NB4 (cell line): ENCODE measurements at regions not wholly inside any gene's neighbourhood (a gene's known extent, or its start where the extent isn't known, plus 50 kb on each side); places are given as distances from the start of the nearest gene placed in this dataset.
A peak's percentile ranks its signal among the peaks of the same experiment; 100 is the strongest.

Experiments used
- DNase-seq: peaks from one replicate; pipeline ENCODE4 v3.0.0; 2010; ENCODE audit warnings: low read depth
- H3K4me3 ChIP-seq: one replicate; pipeline ENCODE4 v1.5.1; 2011; ENCODE audit warnings: mild to moderate bottlenecking, low read depth, low read length, moderate library complexity
- MYC ChIP-seq: IDR thresholded peaks from 2 replicates; pipeline ENCODE4 v1.6.1; 2011; ENCODE audit warnings: low read depth, low read length
- POLR2A ChIP-seq: IDR thresholded peaks from 2 replicates; pipeline ENCODE4 v1.6.1; 2011; ENCODE audit warnings: mild to moderate bottlenecking; ENCODE audit not compliant: insufficient read length; ENCODE audit errors: extremely low read depth
- TF ChIP-seq, protein P1 (sequence below): IDR thresholded peaks from 2 replicates; pipeline ENCODE4 v1.6.1; 2011; ENCODE audit warnings: low read depth, low read length
- TF ChIP-seq, protein P2 (sequence below): IDR thresholded peaks from one replicate; pipeline ENCODE4 v1.5.1; 2012; ENCODE audit warnings: low read depth, low read length

DNA sequence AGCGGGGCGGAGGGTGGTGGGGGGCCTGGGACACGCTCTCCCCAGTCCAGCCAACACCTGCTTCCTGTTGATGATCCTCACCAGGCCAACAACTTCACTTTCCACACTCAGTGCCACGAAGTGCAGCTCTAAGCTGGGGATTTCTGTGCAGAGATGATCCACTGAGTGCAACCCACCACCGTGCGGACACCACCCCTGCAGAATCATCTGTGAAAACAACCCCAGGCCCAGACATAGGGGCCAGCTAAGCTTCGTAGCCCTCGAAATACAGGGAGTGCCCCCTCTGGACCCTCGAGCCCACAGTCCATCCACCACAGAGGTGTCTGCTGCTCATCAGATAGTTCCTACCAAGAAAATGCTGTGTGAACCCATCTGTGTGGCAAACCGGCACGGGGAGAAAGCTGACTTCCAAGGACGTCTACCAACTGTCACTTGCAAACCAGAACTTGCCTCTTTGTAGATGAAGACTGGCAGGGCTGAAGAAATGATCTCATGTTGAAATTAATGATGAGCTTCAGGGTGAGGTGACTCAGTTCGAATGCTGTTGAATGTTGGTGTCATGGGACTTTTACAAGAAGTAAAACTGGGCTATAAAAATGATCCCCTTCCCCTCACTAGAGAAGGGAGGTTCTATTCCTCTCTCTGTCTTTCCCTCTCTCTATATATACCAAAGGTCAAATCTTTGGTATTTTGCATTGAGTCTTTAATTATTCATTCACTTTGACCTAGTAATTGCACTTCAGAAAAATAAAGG lies 73.4 kb downstream of the MYEOV start:
- no peak overlapping the region for H3K4me3 ChIP-seq
- peak; percentile 49 for DNase-seq
- TF ChIP-seq, protein P1, sequence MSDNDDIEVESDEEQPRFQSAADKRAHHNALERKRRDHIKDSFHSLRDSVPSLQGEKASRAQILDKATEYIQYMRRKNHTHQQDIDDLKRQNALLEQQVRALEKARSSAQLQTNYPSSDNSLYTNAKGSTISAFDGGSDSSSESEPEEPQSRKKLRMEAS = no peak
- TF ChIP-seq MYC (0 out of 2 replicates have a peak, but pooled peaks have one; percentile 20), POLR2A (no peak)
- TF ChIP-seq, protein P2, sequence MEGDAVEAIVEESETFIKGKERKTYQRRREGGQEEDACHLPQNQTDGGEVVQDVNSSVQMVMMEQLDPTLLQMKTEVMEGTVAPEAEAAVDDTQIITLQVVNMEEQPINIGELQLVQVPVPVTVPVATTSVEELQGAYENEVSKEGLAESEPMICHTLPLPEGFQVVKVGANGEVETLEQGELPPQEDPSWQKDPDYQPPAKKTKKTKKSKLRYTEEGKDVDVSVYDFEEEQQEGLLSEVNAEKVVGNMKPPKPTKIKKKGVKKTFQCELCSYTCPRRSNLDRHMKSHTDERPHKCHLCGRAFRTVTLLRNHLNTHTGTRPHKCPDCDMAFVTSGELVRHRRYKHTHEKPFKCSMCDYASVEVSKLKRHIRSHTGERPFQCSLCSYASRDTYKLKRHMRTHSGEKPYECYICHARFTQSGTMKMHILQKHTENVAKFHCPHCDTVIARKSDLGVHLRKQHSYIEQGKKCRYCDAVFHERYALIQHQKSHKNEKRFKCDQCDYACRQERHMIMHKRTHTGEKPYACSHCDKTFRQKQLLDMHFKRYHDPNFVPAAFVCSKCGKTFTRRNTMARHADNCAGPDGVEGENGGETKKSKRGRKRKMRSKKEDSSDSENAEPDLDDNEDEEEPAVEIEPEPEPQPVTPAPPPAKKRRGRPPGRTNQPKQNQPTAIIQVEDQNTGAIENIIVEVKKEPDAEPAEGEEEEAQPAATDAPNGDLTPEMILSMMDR = no peak

DNA sequence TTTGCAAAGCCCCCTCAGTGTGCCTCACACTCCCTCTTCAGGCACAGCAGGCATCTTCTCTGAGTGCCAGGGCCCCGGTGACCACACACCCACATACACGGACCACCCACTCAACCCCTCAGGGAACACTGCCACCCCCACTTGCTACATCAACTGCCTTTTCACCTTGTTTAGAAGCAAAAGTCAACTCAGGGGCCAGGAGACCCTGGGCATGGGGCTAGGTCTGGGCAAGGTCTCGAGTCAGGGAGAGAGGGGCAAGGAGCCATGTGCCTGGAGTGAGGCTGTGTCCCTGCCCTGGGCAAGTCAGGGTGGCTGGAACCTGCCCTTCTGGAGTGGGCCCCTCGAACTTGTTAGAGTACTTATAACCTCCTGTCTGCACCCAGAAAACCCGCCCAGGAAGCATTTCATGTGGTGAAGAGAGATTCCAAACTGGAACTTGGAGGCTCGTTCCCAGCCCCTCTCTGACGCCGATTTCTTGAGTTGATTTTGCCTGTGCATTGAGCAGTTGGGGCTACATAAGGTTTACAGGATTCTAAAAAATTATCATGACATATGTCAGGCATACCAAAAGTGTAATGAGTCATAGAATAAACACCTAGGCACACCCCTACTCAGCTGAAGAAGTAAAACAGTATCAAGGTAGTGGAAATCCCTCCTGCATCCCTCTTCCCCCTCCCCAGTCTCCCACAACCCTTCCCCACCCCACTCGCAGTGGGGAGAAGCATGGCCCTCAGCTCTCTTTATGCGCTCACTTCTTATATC lies 74.3 kb downstream of the MYEOV start:
- TF ChIP-seq POLR2A (no peak), MYC (no peak)
- TF ChIP-seq, protein P1 = no peak
- TF ChIP-seq, protein P2 = no peak
- no peak for DNase-seq
- H3K4me3 ChIP-seq = no peak overlapping the region

DNA sequence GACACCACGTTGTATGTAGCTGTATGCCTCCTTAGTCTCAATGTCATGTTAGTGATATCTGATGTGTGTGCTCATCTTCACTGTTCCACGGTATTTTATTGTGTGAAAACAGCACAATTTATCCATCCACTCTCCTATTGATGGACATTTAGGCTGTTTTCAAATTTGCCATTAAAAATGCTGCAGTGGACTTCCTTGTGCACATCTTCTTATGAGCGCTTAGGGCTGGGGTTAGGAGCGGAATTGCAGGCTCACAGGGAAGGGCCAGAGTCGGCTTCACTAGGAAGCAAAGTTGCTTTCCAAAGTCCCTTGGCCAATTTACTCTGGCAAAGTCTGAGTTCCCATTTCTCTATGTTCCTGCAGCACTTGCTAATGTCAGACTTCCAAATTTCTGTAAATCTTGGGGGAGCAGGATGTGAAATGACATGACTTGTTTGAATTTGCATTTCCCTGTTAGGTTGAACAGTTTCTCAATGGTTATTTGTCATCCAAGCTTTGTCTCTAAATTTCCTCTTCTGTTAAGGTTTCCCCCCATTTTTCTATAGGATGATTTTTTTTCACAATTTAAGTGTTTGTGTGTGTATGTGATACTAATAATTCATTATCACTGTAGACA lies 75.4 kb downstream of the MYEOV start:
- TF ChIP-seq, protein P1 = no peak
- TF ChIP-seq POLR2A (no peak), MYC (no peak)
- no peak for DNase-seq
- H3K4me3 ChIP-seq = no peak overlapping the region

DNA sequence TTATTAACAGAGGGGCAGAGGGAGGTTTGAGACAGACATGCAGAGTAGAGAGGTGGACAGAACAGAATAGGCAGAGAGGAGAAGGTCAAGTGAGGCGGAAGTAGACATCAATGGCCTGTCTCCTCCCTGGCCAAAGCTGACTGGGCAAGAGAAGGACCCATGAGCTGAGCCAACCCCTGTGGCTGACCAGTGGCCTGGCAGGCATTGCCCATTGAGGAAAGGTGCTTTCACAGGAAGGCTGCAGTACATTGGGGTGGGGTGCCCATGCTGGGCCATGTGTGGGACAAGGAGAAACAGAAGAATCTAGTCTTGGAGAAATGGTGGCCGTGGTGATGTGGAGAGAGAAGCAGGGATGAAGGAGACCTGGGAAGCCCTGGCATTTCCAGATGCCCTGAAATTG lies 76.0 kb downstream of the MYEOV start:
- TF ChIP-seq, protein P2 = no peak
- TF ChIP-seq, protein P1 = no peak
- TF ChIP-seq POLR2A (no peak), MYC (no peak)
- H3K4me3 ChIP-seq = no peak overlapping the region
- no peak for DNase-seq

DNA sequence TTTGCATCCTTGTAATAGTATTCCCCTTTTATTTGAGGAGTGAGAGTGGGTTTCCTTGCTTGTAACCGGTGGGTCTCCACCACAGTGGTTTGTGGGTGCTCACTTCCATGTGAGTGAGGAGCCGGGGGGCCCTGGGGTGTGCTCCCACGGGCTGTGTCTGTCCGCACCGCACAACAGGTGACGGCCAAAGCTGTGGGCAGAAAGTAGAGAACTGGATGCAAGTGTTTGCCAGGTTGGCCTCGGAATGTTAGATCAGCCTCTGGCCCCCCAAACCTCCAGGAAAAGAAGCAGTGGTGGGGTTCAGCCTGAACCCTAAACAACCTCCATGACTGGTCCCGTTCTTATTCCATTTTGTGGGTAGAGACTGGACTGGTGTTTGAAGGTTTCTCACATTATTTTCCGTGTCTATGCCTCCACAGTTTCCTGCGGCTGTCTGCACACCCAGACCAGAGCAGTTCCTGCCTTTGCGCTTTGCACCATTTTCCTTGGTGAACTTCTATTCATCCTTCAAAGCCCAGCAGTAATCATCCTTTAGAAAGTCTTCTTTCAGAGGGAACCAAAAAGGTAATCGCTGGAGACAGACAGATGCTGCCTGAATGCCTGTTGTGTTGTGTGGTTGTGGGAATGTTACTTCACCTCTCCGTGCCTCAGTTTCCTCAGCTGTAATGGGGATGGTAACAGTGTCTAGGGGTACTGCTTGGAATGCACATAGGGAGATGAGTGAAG lies 77.2 kb downstream of the MYEOV start:
- no peak for TF ChIP-seq MYC
- no peak for TF ChIP-seq POLR2A
- TF ChIP-seq, protein P1 = no peak
- TF ChIP-seq, protein P2 = no peak
- no peak for DNase-seq
- no peak overlapping the region for H3K4me3 ChIP-seq
